ENCODE measurements at regions not wholly inside any gene's neighbourhood (a gene's known extent, or its start where the extent isn't known, plus 50 kb on each side); places are given as distances from the start of the nearest gene placed in this dataset.

DNA sequence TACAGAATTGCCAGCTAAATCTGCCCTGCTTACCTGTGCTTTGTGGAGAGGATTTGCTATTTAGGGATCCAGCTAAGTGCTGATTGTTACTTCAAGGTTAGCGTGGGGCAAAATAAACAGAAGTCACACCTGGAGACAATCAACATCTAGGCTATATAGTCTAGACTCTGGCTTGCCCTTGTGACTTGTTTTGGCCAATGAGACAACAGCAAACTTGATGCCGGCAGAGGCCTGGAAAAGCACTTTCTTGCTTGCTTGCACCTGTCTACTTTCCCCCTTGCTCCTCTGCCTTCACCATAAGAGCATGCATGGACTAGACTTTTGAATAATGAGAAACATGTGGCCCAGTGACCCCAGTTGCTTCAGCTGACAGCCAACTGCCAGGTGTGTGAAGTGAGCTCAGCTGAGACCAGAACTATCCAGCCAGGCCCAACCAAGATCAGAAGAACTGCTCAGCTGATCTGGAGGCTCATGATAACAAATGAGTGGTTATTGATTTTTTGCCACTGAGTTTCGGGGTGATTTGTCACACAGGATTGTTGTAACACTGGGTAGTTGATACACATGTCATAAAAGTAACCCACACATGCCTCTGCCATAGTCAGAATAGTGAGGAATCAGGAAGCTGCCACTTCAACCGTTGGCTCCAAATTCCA, 164.4 kb downstream of the RBMX2 start:
- no peak for TF ChIP-seq EZH2 (IDR thresholded peaks at IDR 0.05; ENCODE audit: borderline replicate concordance, low read length)
- TF ChIP-seq, protein P1, sequence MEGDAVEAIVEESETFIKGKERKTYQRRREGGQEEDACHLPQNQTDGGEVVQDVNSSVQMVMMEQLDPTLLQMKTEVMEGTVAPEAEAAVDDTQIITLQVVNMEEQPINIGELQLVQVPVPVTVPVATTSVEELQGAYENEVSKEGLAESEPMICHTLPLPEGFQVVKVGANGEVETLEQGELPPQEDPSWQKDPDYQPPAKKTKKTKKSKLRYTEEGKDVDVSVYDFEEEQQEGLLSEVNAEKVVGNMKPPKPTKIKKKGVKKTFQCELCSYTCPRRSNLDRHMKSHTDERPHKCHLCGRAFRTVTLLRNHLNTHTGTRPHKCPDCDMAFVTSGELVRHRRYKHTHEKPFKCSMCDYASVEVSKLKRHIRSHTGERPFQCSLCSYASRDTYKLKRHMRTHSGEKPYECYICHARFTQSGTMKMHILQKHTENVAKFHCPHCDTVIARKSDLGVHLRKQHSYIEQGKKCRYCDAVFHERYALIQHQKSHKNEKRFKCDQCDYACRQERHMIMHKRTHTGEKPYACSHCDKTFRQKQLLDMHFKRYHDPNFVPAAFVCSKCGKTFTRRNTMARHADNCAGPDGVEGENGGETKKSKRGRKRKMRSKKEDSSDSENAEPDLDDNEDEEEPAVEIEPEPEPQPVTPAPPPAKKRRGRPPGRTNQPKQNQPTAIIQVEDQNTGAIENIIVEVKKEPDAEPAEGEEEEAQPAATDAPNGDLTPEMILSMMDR (conservative IDR thresholded peaks at IDR 0.05 in 1 of 2, IDR thresholded peaks at IDR 0.05 in 1 of 2; ENCODE audit: extremely low read depth in 1 of 2, insufficient read depth in 1 of 2, low read depth in 1 of 2, low read length in 2 of 2), result no peak

Data from mammary epithelial cell (primary cell).